Activated naive CD4-positive, alpha-beta T cell treated with anti-CD3 and anti-CD28 coated beads, Interleukin-2, amount 10 ng/mL, durations not matched to agents 7 days and 5 days (primary cell): ENCODE measurements at regions not wholly inside any gene's neighbourhood (a gene's known extent, or its start where the extent isn't known, plus 50 kb on each side); places are given as distances from the start of the nearest gene placed in this dataset.
A peak's percentile ranks its signal among the peaks of the same experiment; 100 is the strongest.

ENCODE experiments used
- CTCF ChIA-PET: fragments of 350-600 bp; sonication (Branson Sonifier 250); formaldehyde crosslinking; loops from one replicate; lab custom pipeline; 2021; ENCODE audit warnings: antibody characterized with exemption; lab: Charles Lee
- DNase-seq: peaks from one replicate; pipeline ENCODE4 v3.0.0-alpha.2; 2020
- H3K27ac Mint-ChIP-seq: one replicate; pipeline ENCODE4 v1.8.0; 2021; ENCODE audit warnings: mild to moderate bottlenecking, moderate library complexity, mixed read lengths
- H3K27me3 Mint-ChIP-seq: one replicate; pipeline ENCODE4 v1.8.0; 2021; ENCODE audit warnings: mild to moderate bottlenecking, mixed read lengths
- H3K36me3 Mint-ChIP-seq: one replicate; pipeline ENCODE4 v1.8.0; 2021; ENCODE audit warnings: mixed read lengths
- H3K4me1 Mint-ChIP-seq: one replicate; pipeline ENCODE4 v1.8.0; 2021; ENCODE audit warnings: mixed read lengths
- H3K4me3 Mint-ChIP-seq: one replicate; pipeline ENCODE4 v1.8.0; 2021; ENCODE audit warnings: mild to moderate bottlenecking, moderate library complexity, mixed read lengths
- H3K9me3 Mint-ChIP-seq: one replicate; pipeline ENCODE4 v1.8.0; 2021; ENCODE audit warnings: mixed read lengths

GRCh38 chr3:127458696-127459604 is 131.6 kb downstream of the TPRA1 start:
- Mint-ChIP-seq H3K27me3 (peaks cover 70% of the 10 kb centered on the region), H3K27ac (no peak overlapping the region), H3K9me3 (no peaks in the 10 kb centered on the region), H3K4me3 (no peak overlapping the region), H3K36me3 (no peaks in the 10 kb centered on the region), H3K4me1 (peaks cover 2% of the 10 kb centered on the region)
- DNase-seq: peak; percentile 62
- CTCF ChIA-PET: interaction anchor here (0.7 to 1.2 kb wide), 2 partner anchors 89 to 707 kb away, joined by 3 to 5 read pairs; no protein-coding TSS in a partner anchor

GRCh38 chr3:127457546-127458145 is 132.9 kb downstream of the TPRA1 start:
- Mint-ChIP-seq H3K27me3 (peaks cover 73% of the 10 kb centered on the region), H3K27ac (no peak overlapping the region), H3K9me3 (no peaks in the 10 kb centered on the region), H3K4me3 (no peak overlapping the region), H3K36me3 (no peaks in the 10 kb centered on the region), H3K4me1 (peaks cover 2% of the 10 kb centered on the region)
- CTCF ChIA-PET: no interaction called here
- no peak for DNase-seq

GRCh38 chr3:127457094-127457475 is 133.4 kb downstream of the TPRA1 start:
- CTCF ChIA-PET: no interaction called here
- Mint-ChIP-seq H3K4me3 (no peak overlapping the region), H3K4me1 (peaks cover 2% of the 10 kb centered on the region), H3K27ac (no peak overlapping the region), H3K36me3 (no peaks in the 10 kb centered on the region), H3K27me3 (peaks cover 75% of the 10 kb centered on the region), H3K9me3 (no peaks in the 10 kb centered on the region)
- DNase-seq: no peak

GRCh38 chr3:127456471-127457093 is 134.0 kb downstream of the TPRA1 start:
- Mint-ChIP-seq H3K4me1 (peaks cover 2% of the 10 kb centered on the region), H3K27ac (no peak overlapping the region), H3K27me3 (peaks cover 73% of the 10 kb centered on the region), H3K36me3 (no peaks in the 10 kb centered on the region), H3K4me3 (no peak overlapping the region), H3K9me3 (no peaks in the 10 kb centered on the region)
- CTCF ChIA-PET: interaction anchor here (1.4 kb wide), 1 partner anchor 83 kb away, joined by 5 read pairs; no protein-coding TSS in a partner anchor
- no peak for DNase-seq

- peaks cover 2% of the 10 kb centered on the region for H3K4me1 Mint-ChIP-seq
- H3K36me3 Mint-ChIP-seq: no peaks in the 10 kb centered on the region
- peak; percentile 60 for DNase-seq
- peaks cover 73% of the 10 kb centered on the region for H3K27me3 Mint-ChIP-seq
- H3K27ac Mint-ChIP-seq: no peak overlapping the region
- CTCF ChIA-PET: interaction anchor here (0.8 to 1.6 kb wide), 6 partner anchors 9 to 933 kb away, joined by 3 to 5 read pairs (median 3); no protein-coding TSS in a partner anchor
- H3K4me3 Mint-ChIP-seq: no peak overlapping the region
- H3K9me3 Mint-ChIP-seq: no peaks in the 10 kb centered on the region
Measured at GRCh38 chr3:127455541-127456450, 134.7 kb downstream of the TPRA1 start.

GRCh38 chr3:127454968-127455367 is 135.6 kb downstream of the TPRA1 start:
- Mint-ChIP-seq H3K4me3 (no peak overlapping the region), H3K36me3 (no peaks in the 10 kb centered on the region), H3K27ac (no peak overlapping the region), H3K9me3 (no peaks in the 10 kb centered on the region), H3K27me3 (peaks cover 65% of the 10 kb centered on the region), H3K4me1 (peaks cover 2% of the 10 kb centered on the region)
- DNase-seq: no peak
- CTCF ChIA-PET: interaction anchor here (0.9 to 1.6 kb wide), 5 partner anchors 8 to 932 kb away, joined by 3 to 5 read pairs (median 3); no protein-coding TSS in a partner anchor

GRCh38 chr3:127454051-127454450 is 136.5 kb downstream of the TPRA1 start:
- Mint-ChIP-seq H3K4me1 (peaks cover 2% of the 10 kb centered on the region), H3K36me3 (no peaks in the 10 kb centered on the region), H3K27me3 (peaks cover 58% of the 10 kb centered on the region), H3K4me3 (no peak overlapping the region), H3K27ac (no peak overlapping the region), H3K9me3 (no peaks in the 10 kb centered on the region)
- CTCF ChIA-PET: interaction anchor here (0.8 kb wide), 1 partner anchor 774 kb away, joined by 4 read pairs; no protein-coding TSS in a partner anchor
- DNase-seq: no peak

GRCh38 chr3:127452321-127452821 is 138.2 kb downstream of the TPRA1 start:
- H3K36me3 Mint-ChIP-seq: no peaks in the 10 kb centered on the region
- CTCF ChIA-PET: no interaction called here
- H3K27ac Mint-ChIP-seq: no peak overlapping the region
- DNase-seq: no peak
- no peak overlapping the region for H3K4me3 Mint-ChIP-seq
- H3K9me3 Mint-ChIP-seq: no peaks in the 10 kb centered on the region
- peaks cover 41% of the 10 kb centered on the region for H3K27me3 Mint-ChIP-seq
- H3K4me1 Mint-ChIP-seq: peaks cover 2% of the 10 kb centered on the region

- Mint-ChIP-seq H3K27me3 (peaks cover 30% of the 10 kb centered on the region), H3K4me1 (peaks cover 2% of the 10 kb centered on the region), H3K27ac (no peak overlapping the region), H3K36me3 (no peaks in the 10 kb centered on the region), H3K9me3 (no peaks in the 10 kb centered on the region), H3K4me3 (no peak overlapping the region)
- DNase-seq: peak; percentile 2
- CTCF ChIA-PET: no interaction called here
Measured at GRCh38 chr3:127451321-127451720, 139.2 kb downstream of the TPRA1 start.

GRCh38 chr3:127450331-127450730 is 140.2 kb downstream of the TPRA1 start:
- Mint-ChIP-seq H3K36me3 (no peaks in the 10 kb centered on the region), H3K27me3 (peaks cover 20% of the 10 kb centered on the region), H3K27ac (no peak overlapping the region), H3K4me3 (no peak overlapping the region), H3K9me3 (no peaks in the 10 kb centered on the region), H3K4me1 (no peaks in the 10 kb centered on the region)
- CTCF ChIA-PET: no interaction called here
- peak; percentile 7 for DNase-seq

GRCh38 chr3:127449486-127450212 is 140.9 kb downstream of the TPRA1 start:
- DNase-seq: peak; percentile 11
- peaks cover 14% of the 10 kb centered on the region for H3K27me3 Mint-ChIP-seq
- H3K27ac Mint-ChIP-seq: no peak overlapping the region
- H3K36me3 Mint-ChIP-seq: no peaks in the 10 kb centered on the region
- no peak overlapping the region for H3K4me3 Mint-ChIP-seq
- CTCF ChIA-PET: interaction anchor here (0.8 kb wide), 1 partner anchor 24 kb away, joined by 3 read pairs; no protein-coding TSS in a partner anchor
- H3K4me1 Mint-ChIP-seq: no peaks in the 10 kb centered on the region
- no peaks in the 10 kb centered on the region for H3K9me3 Mint-ChIP-seq

- Mint-ChIP-seq H3K36me3 (no peaks in the 10 kb centered on the region), H3K4me1 (no peaks in the 10 kb centered on the region), H3K9me3 (no peaks in the 10 kb centered on the region), H3K4me3 (no peak overlapping the region), H3K27ac (no peak overlapping the region), H3K27me3 (peaks cover 4% of the 10 kb centered on the region)
- CTCF ChIA-PET: interaction anchor here (1.2 to 1.4 kb wide), 2 partner anchors 74 to 305 kb away, joined by 3 read pairs; no protein-coding TSS in a partner anchor
- DNase-seq: no peak
Measured at GRCh38 chr3:127448671-127449070, 141.9 kb downstream of the TPRA1 start.
